ENCODE measurements at regions not wholly inside any gene's neighbourhood (a gene's known extent, or its start where the extent isn't known, plus 50 kb on each side); places are given as distances from the start of the nearest gene placed in this dataset.

DNA sequence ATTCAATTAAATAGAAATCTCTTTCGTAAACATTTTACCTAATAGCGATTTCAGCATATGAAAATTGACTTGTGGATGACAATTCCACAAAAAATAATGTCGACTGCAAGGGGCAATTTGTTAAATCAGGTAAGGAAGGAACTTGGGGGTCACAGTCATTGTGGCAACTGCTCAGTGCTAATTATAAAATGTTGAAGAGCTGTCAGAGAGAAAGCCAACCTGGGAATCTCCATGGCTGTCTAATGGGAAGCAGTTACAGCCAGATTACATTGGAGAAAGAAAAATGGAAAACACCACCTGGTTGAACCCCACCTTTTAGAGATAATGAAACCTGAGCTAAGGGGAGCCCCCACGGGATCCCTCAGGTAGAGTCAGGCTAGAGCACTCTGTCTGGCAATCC lies 373.9 kb downstream of the FOXO1 start:
- TF ChIP-seq, protein P1, sequence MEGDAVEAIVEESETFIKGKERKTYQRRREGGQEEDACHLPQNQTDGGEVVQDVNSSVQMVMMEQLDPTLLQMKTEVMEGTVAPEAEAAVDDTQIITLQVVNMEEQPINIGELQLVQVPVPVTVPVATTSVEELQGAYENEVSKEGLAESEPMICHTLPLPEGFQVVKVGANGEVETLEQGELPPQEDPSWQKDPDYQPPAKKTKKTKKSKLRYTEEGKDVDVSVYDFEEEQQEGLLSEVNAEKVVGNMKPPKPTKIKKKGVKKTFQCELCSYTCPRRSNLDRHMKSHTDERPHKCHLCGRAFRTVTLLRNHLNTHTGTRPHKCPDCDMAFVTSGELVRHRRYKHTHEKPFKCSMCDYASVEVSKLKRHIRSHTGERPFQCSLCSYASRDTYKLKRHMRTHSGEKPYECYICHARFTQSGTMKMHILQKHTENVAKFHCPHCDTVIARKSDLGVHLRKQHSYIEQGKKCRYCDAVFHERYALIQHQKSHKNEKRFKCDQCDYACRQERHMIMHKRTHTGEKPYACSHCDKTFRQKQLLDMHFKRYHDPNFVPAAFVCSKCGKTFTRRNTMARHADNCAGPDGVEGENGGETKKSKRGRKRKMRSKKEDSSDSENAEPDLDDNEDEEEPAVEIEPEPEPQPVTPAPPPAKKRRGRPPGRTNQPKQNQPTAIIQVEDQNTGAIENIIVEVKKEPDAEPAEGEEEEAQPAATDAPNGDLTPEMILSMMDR (IDR thresholded peaks at IDR 0.05 in 8 of 11, conservative IDR thresholded peaks at IDR 0.05 in 3 of 11): no peak
- no peak for TF ChIP-seq POLR2A (IDR thresholded peaks at IDR 0.05)
